Osteoblast (primary cell): ENCODE measurements at regions not wholly inside any gene's neighbourhood (a gene's known extent, or its start where the extent isn't known, plus 50 kb on each side); places are given as distances from the start of the nearest gene placed in this dataset.

Experiments
- DNase-seq: peaks from one replicate; pipeline ENCODE4 v3.0.0; 2011; ENCODE audit warnings: low spot score, mixed read lengths; ENCODE audit not compliant: insufficient read length; ENCODE audit errors: missing footprints
- H2AFZ ChIP-seq: 2 replicates; pipeline ENCODE4 v1.6.0; 2011; ENCODE audit warnings: mild to moderate bottlenecking, low read length
- H3K27ac ChIP-seq: 2 replicates; pipeline ENCODE4 v1.5.1; 2011; ENCODE audit warnings: mild to moderate bottlenecking, low read depth, low read length, moderate library complexity
- H3K27me3 ChIP-seq: 2 replicates; pipeline ENCODE4 v1.6.0; 2012; ENCODE audit warnings: mild to moderate bottlenecking, control low read depth, inconsistent platforms, low read length, moderate library complexity; ENCODE audit not compliant: insufficient read depth
- H3K36me3 ChIP-seq: 2 replicates; pipeline ENCODE4 v1.5.1; 2011; ENCODE audit warnings: mild to moderate bottlenecking, low read length, control low read depth, moderate library complexity; ENCODE audit not compliant: insufficient read depth
- H3K4me1 ChIP-seq: 2 replicates; pipeline ENCODE4 v1.5.1; 2011; ENCODE audit warnings: mild to moderate bottlenecking, low read length, control low read depth, moderate library complexity; ENCODE audit not compliant: insufficient read depth
- H3K4me2 ChIP-seq: 2 replicates; pipeline ENCODE4 v1.6.0; 2011; ENCODE audit warnings: mild to moderate bottlenecking, low read length; ENCODE audit not compliant: insufficient read depth
- H3K4me3 ChIP-seq: fragments of 200-600 bp; sonication (generic); 3 replicates; pipeline ENCODE4 v1.5.1; 2012; ENCODE audit warnings: mild to moderate bottlenecking, low read length, inconsistent platforms; ENCODE audit not compliant: insufficient read depth
- H3K79me2 ChIP-seq: 2 replicates; pipeline ENCODE4 v1.6.0; 2012; ENCODE audit warnings: mild to moderate bottlenecking, low read length, control low read depth, inconsistent platforms; ENCODE audit not compliant: insufficient read depth
- H3K9me3 ChIP-seq: 2 replicates; pipeline ENCODE4 v1.5.1; 2011; ENCODE audit warnings: low read depth, low read length, control low read depth
- H4K20me1 ChIP-seq: 2 replicates; pipeline ENCODE4 v1.6.0; 2012; ENCODE audit warnings: mild to moderate bottlenecking, low read length, control low read depth; ENCODE audit not compliant: insufficient read depth
- TF ChIP-seq, protein P1 (sequence below): IDR thresholded peaks from 2 replicates; pipeline ENCODE4 v1.5.1; 2011; ENCODE audit warnings: mild to moderate bottlenecking, low read depth, low read length, moderate library complexity; ENCODE audit errors: extremely low read depth

- H3K79me2 ChIP-seq = no peaks in the 10 kb centered on the region
- TF ChIP-seq, protein P1, sequence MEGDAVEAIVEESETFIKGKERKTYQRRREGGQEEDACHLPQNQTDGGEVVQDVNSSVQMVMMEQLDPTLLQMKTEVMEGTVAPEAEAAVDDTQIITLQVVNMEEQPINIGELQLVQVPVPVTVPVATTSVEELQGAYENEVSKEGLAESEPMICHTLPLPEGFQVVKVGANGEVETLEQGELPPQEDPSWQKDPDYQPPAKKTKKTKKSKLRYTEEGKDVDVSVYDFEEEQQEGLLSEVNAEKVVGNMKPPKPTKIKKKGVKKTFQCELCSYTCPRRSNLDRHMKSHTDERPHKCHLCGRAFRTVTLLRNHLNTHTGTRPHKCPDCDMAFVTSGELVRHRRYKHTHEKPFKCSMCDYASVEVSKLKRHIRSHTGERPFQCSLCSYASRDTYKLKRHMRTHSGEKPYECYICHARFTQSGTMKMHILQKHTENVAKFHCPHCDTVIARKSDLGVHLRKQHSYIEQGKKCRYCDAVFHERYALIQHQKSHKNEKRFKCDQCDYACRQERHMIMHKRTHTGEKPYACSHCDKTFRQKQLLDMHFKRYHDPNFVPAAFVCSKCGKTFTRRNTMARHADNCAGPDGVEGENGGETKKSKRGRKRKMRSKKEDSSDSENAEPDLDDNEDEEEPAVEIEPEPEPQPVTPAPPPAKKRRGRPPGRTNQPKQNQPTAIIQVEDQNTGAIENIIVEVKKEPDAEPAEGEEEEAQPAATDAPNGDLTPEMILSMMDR = no peak
- H3K4me3 ChIP-seq = no peak overlapping the region
- no peaks in the 10 kb centered on the region for H3K36me3 ChIP-seq
- H2AFZ ChIP-seq = no peak overlapping the region
- H3K4me1 ChIP-seq = no peaks in the 10 kb centered on the region
- H3K9me3 ChIP-seq = no peaks in the 10 kb centered on the region
- DNase-seq = no peak
- H3K4me2 ChIP-seq = no peak overlapping the region
- H4K20me1 ChIP-seq = no peaks in the 10 kb centered on the region
- H3K27ac ChIP-seq = no peak overlapping the region
- no peaks in the 10 kb centered on the region for H3K27me3 ChIP-seq
These were observed 292.4 kb upstream of the ZEB2 start for GRCh38 chr2:144812288-144812687.

DNA sequence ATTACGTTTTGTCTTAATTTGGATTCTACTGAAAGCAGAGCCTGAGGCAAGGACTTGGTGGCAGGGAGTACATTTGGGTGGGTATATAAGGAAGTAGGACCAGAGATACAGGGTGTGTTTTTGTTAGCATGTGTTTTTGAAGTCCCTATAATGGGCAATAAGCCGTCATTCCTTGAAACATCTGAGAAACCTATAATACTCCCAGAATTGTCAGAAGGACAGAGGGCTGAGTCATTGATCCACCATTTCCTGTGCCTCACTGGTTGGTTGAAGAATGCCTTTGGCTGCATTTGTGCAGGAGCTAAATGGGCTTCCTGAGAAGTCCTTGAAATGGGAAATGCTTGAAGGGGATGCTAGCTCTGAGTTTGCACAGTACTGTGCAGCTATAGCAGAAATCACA, 281.8 kb upstream of the ZEB2 start:
- peak overlapping the region; percentile 6 for H3K4me2 ChIP-seq

DNA sequence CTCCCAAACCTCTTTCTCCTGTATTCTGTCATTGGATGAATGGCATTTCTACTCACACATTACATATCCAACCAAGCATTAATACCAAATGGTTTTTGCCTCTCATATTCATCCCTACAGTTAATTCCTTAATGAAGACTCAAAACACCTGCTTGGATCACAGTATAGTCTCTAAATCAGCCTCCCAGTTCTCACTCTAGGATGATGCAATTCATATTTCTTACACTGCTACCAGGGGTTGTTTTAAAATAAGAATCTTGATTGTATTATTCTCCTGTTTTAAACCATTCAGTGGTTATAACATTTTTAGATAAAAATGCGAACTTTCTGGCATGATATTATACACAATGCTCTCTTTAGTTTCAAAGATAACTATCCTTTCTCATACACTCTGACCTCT, 281.4 kb upstream of the ZEB2 start:
- peak overlapping the region; percentile 78 for H2AFZ ChIP-seq
- H3K27me3 ChIP-seq = no peaks in the 10 kb centered on the region
- H3K4me2 ChIP-seq = no peak overlapping the region
- no peaks in the 10 kb centered on the region for H3K9me3 ChIP-seq
- H3K4me1 ChIP-seq = peaks cover 9% of the 10 kb centered on the region
- H3K27ac ChIP-seq = peak overlapping the region; percentile 24
- H3K4me3 ChIP-seq = no peak overlapping the region
- H3K79me2 ChIP-seq = no peaks in the 10 kb centered on the region
- H4K20me1 ChIP-seq = no peaks in the 10 kb centered on the region
- TF ChIP-seq, protein P1 = no peak
- DNase-seq = no peak
- H3K36me3 ChIP-seq = no peaks in the 10 kb centered on the region

More for the DNA sequence above, 281.8 kb upstream of the ZEB2 start:
- no peaks in the 10 kb centered on the region for H3K27me3 ChIP-seq
- H3K9me3 ChIP-seq = no peaks in the 10 kb centered on the region
- peaks cover 9% of the 10 kb centered on the region for H3K4me1 ChIP-seq
- no peaks in the 10 kb centered on the region for H3K36me3 ChIP-seq
- H3K27ac ChIP-seq = peak overlapping the region; percentile 24
- no peaks in the 10 kb centered on the region for H4K20me1 ChIP-seq
- peak; percentile 49 for DNase-seq
- peak overlapping the region; percentile 78 for H2AFZ ChIP-seq
- H3K79me2 ChIP-seq = no peaks in the 10 kb centered on the region
- TF ChIP-seq, protein P1 = no peak
- no peak overlapping the region for H3K4me3 ChIP-seq

DNA sequence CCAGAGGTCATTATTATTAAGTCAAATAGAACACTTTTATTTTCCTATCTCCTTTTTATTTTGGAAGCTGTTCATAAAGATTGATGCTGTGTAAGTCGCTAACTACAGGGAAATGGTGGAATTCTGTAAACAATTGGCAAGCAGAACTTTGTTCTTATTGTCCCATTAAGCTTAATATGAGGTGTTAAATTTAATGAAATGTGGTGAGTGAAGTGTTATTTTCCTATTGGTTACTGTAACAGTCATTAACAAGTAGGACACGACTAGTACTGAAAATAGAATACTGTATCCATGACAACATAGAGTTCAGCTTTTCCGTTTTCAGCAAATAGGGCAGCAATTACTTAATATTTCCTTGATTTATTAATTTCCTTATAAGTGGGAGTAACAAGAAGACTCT, 279.1 kb upstream of the ZEB2 start:
- Histone ChIP-seq H2AFZ (no peak overlapping the region), H3K27me3 (no peaks in the 10 kb centered on the region), H3K36me3 (no peaks in the 10 kb centered on the region), H3K27ac (no peak overlapping the region), H3K4me2 (no peak overlapping the region), H3K9me3 (no peaks in the 10 kb centered on the region), H3K4me1 (peaks cover 9% of the 10 kb centered on the region), H4K20me1 (no peaks in the 10 kb centered on the region), H3K4me3 (no peak overlapping the region), H3K79me2 (no peaks in the 10 kb centered on the region)
- TF ChIP-seq, protein P1 = no peak
- no peak for DNase-seq
